T-helper 17 cell (primary cell): ENCODE measurements at regions not wholly inside any gene's neighbourhood (a gene's known extent, or its start where the extent isn't known, plus 50 kb on each side); places are given as distances from the start of the nearest gene placed in this dataset.
"Not testable (repeated sequence)": the region's sequence is repeated elsewhere in the genome, so short reads cannot be mapped to it uniquely, and the experiment has no call there.

Experiments used
- ATAC-seq: fragments of 150-1000 bp; cut with Tn5 transposase; 2 replicates; pipeline ENCODE4 v1.10.0; 2021; ENCODE audit warnings: mild to moderate bottlenecking, moderate library complexity
- DNase-seq, 3 donors: peaks; one replicate each; pipeline versions ENCODE4 v3.0.0 to v3.0.0-alpha.2; 2020 to 2021
- H3K9me3 ChIP-seq: one replicate; pipeline ENCODE4 v1.7.0; 2013; ENCODE audit warnings: low read length, mild to moderate bottlenecking; ENCODE audit not compliant: control insufficient read depth, poor library complexity, severe bottlenecking
- H3K27ac Mint-ChIP-seq: one replicate; pipeline ENCODE4 v1.8.0; 2022; ENCODE audit warnings: mild to moderate bottlenecking, moderate library complexity, mixed read lengths
- H3K27me3 Mint-ChIP-seq: one replicate; pipeline ENCODE4 v1.8.0; 2022; ENCODE audit warnings: mixed read lengths
- H3K36me3 Mint-ChIP-seq: one replicate; pipeline ENCODE4 v1.8.0; 2022; ENCODE audit warnings: low read depth, mixed read lengths
- H3K4me1 Mint-ChIP-seq: one replicate; pipeline ENCODE4 v1.8.0; 2022; ENCODE audit warnings: mild to moderate bottlenecking, mixed read lengths
- H3K4me3 Mint-ChIP-seq: one replicate; pipeline ENCODE4 v1.8.0; 2022; ENCODE audit warnings: mild to moderate bottlenecking, moderate library complexity, mixed read lengths

DNA sequence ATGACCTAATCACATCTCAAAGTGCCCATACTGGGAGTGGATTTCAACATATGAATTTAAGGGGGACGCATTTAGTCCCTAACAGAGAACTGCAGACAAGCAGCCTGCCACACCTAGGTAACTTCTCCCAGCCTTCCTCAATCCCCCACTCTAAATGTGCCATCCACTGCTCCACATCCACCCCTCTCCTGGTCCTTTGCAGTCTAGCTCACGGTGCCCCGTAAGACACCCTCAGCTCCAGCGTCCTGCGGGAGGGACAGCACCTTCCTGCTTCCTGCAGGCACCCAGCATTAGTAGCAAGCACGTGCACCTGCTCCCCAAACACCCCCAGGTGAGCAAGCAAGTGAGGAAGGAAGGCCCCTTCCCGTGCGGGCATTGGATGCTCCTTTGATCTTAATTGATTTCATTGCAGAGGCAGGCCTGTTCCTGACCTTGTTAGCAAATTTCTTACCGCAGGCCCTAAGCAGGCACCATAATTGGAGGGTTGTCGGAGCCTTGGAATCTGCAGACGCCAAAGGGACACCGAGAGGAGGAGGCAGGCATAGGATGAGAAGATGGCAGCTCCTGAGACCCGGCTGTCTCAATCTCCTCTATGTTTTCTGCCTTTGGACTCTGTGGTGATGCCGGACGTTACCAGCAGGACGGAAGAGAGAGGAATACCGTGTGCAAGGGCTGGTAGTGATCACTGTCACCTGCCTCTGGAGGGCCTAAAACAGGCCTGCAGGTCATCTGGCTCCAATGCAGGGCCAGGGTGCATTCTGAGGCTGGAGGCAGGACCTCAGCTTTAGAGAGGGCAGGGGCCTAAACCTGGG is 75.8 kb upstream of the CHST15 start:
- Mint-ChIP-seq H3K36me3 (peaks cover 4% of the 10 kb centered on the region), H3K4me1 (no peaks in the 10 kb centered on the region), H3K27me3 (peaks cover 18% of the 10 kb centered on the region), H3K27ac (no peak overlapping the region), H3K4me3 (no peak overlapping the region)
- ATAC-seq (no peak), DNase-seq (no peak)
- no peaks in the 10 kb centered on the region for H3K9me3 ChIP-seq

DNA sequence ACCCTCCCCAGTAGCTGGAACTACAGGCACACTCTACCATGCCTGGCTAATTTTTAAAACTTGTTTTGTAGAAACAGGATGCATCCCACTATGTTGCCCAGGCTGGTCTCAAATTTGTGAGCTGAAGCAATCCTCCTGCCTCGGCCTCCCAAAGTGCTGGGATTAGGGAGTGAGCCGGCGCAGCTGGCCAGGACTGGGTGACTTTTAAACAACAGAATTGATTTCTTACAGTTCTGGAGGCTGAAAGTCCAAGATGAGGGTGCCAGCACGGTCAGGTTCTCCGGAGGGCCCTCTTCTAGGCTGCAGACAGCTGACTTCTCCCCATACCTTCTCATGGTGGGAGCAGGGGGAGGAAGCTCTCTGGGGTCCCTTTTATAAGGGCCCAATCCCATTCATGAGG is 75.2 kb upstream of the CHST15 start:
- no peaks in the 10 kb centered on the region for H3K9me3 ChIP-seq
- no peak overlapping the region for H3K4me3 Mint-ChIP-seq
- peaks cover 21% of the 10 kb centered on the region for H3K27me3 Mint-ChIP-seq
- H3K27ac Mint-ChIP-seq = no peak overlapping the region
- H3K36me3 Mint-ChIP-seq = peaks cover 2% of the 10 kb centered on the region
- ATAC-seq (no peak), DNase-seq (no peak)
- no peaks in the 10 kb centered on the region for H3K4me1 Mint-ChIP-seq

DNA sequence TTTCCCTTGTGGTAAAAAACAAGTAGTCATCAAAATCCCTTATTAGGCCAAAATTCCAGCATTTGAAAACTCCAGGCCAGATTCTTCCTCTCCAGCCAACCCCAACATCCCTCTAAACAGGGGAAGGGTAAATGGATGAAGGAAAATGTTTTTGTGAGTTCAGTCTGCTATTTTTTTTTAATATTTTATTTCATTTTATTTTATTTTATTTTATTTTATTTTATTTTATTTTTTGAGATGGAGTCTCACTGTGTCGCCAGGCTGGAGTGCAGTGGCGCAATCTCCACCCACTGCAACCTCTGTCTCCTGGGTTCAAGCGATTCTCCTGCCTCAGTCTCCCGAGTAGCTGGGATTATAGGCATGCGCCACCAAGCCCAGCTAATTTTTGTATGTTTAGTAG is 74.5 kb upstream of the CHST15 start:
- not testable (repeated sequence) for H3K27ac Mint-ChIP-seq, H3K36me3 Mint-ChIP-seq, H3K9me3 ChIP-seq, DNase-seq, ATAC-seq, H3K4me3 Mint-ChIP-seq, H3K4me1 Mint-ChIP-seq
- H3K27me3 Mint-ChIP-seq = peaks cover 20% of the 10 kb centered on the region

DNA sequence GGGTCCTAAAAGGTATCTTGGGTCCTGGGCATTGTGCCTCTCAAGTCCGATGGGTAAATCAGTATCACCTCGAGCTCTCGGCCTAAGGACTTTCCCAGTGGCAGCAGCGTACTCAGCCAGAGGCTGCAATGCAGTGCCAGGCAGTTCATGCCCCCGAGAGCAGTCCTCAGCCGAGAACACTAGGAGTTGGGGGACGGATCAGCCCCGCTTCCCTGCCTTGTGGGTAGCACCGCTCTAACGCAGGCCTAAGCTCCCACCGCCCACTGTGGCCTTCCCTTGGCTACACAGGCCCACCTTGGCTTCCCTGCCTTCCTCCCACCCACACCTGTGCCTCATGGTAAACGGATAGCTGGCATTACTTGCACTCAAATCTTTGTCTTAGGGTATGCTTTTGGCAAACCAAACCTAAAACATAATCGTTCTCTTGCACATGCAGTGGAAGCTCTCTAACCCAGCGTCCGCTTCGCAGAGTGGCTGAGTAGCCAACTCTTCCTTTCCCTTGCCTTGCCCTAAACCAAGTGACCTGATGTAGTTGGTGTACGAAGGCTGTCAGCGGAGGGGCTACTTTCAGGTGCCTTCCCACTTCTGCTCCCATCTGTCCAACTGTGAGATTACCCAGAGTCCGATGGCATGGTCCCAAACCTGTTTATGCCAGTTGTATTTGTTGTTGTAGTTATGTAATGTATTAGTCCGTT is 73.2 kb upstream of the CHST15 start:
- H3K36me3 Mint-ChIP-seq = peaks cover 5% of the 10 kb centered on the region
- no peaks in the 10 kb centered on the region for H3K4me1 Mint-ChIP-seq
- DNase-seq (no peak), ATAC-seq (no peak)
- peaks cover 19% of the 10 kb centered on the region for H3K27me3 Mint-ChIP-seq
- H3K9me3 ChIP-seq = no peaks in the 10 kb centered on the region
- no peak overlapping the region for H3K27ac Mint-ChIP-seq
- no peak overlapping the region for H3K4me3 Mint-ChIP-seq

DNA sequence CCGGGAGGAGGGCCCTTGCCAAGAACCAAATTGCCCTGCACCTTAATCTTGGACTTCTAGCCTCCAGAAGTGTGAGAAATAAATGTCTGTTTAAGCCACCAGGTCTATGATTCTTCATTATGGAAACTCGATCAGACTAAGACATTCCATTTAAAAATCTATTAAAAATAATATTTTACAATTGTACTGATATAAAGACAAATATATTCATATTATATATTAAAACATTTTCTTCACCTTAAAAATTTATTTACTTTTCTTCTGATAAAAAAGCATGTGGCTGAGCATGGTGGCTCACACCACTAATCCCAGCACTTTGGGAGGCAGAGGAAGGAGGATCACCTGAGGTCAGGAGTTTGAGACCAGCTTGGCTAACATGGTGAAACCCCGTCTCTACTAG is 72.4 kb upstream of the CHST15 start:
- Mint-ChIP-seq H3K4me3 (no peak overlapping the region), H3K27me3 (peaks cover 25% of the 10 kb centered on the region), H3K36me3 (peaks cover 5% of the 10 kb centered on the region), H3K4me1 (no peaks in the 10 kb centered on the region), H3K27ac (no peak overlapping the region)
- DNase-seq (no peak), ATAC-seq (no peak)
- H3K9me3 ChIP-seq = no peaks in the 10 kb centered on the region

DNA sequence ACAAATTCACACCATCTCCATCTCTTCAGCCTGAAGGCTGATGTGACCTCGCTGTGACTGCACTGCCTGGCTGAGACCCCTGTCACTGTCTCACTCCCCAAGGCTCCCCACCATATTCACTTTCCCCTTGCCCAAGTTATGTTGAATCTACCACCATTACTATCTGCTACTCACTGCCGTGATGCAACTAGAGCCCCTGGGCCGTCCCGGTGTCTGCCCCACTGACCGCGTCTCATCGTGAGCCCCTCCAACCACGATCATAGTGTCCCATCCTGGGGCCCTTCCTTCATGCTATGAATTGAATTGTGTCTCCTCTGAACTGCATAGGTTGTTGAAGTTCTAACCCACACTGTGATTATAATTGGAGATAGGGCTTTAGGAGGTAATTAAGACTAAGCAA is 71.9 kb upstream of the CHST15 start:
- Mint-ChIP-seq H3K4me1 (no peaks in the 10 kb centered on the region), H3K27ac (no peak overlapping the region), H3K27me3 (peaks cover 27% of the 10 kb centered on the region), H3K4me3 (no peak overlapping the region), H3K36me3 (peaks cover 5% of the 10 kb centered on the region)
- no peak for DNase-seq
- no peaks in the 10 kb centered on the region for H3K9me3 ChIP-seq
- no peak for ATAC-seq

DNA sequence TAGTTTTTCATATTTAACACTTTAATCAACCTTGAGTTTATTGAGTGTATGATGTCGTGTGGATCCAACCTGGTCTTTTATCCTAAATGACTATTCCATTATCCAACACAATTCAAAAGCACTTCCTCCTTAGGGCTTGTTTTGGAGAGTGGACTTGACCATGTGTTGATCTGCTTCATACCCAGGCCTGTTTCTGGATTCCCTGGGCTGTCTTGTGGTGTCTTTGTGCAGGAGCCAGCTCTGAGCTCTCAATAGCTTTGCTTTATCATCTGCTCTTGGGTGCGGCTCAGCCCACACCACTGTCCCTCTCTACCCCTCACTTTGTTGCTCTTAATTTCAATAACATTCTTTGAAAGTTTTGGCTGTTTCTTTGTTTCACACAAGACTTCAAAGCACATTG is 70.9 kb upstream of the CHST15 start:
- Mint-ChIP-seq H3K27ac (no peak overlapping the region), H3K27me3 (peaks cover 38% of the 10 kb centered on the region), H3K4me3 (no peak overlapping the region), H3K36me3 (peaks cover 5% of the 10 kb centered on the region), H3K4me1 (no peaks in the 10 kb centered on the region)
- H3K9me3 ChIP-seq = no peaks in the 10 kb centered on the region
- no peak for ATAC-seq
- no peak for DNase-seq

DNA sequence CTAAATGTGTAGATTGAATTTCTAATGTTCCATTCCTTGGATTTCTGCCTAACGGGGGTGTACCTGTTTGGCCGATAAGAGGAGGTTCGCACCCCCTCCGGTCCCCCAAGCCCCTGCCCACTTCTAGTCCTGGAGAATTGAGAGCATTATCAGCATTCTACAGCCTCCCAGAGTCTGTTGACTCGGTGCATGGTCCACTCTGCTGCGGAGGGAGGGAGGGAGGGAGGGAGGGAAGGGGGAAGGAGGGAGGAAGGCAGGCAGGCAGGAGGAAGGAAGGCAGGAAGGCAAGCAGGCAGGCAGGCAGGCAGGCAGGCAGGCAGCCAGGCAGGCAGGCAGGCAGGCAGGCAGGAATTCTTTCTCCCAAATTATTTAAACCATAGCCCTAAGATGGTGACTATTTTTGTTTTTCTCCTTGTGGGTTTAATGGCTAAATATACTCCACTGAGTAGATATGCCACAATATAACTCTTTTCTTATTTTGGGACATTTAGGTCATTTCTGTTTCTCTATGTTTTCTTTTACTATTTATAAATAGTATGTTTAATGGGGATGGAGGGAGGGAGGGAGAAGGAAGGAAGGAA is 69.5 kb upstream of the CHST15 start:
- Mint-ChIP-seq H3K4me1 (no peaks in the 10 kb centered on the region), H3K27ac (no peak overlapping the region), H3K4me3 (no peak overlapping the region), H3K36me3 (peaks cover 5% of the 10 kb centered on the region), H3K27me3 (peaks cover 39% of the 10 kb centered on the region)
- no peak for ATAC-seq
- H3K9me3 ChIP-seq = no peaks in the 10 kb centered on the region
- DNase-seq = no peak

DNA sequence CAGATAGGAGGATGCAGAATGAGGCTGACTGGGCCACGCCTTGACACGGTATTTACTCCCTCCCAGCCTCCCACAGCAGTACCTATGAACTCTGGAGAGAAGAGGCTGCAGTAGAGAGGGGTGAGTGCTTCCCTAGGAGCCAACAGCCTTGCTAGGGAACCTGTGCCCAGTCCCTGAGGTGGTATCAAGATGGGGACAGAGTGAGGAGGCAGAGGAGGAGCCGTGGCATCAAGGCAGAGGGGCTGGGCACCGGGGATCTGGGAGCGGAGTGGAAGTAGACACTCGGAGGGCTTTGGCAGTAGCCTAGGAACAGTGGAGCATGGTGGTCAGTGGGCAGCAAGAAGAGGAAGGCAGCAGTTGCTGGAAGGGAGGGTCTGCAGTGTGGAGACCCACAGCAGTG is 68.7 kb upstream of the CHST15 start:
- Mint-ChIP-seq H3K4me1 (no peaks in the 10 kb centered on the region), H3K27ac (no peak overlapping the region), H3K27me3 (peaks cover 39% of the 10 kb centered on the region), H3K4me3 (no peak overlapping the region), H3K36me3 (peaks cover 4% of the 10 kb centered on the region)
- no peak for DNase-seq
- ATAC-seq = no peak
- no peaks in the 10 kb centered on the region for H3K9me3 ChIP-seq

DNA sequence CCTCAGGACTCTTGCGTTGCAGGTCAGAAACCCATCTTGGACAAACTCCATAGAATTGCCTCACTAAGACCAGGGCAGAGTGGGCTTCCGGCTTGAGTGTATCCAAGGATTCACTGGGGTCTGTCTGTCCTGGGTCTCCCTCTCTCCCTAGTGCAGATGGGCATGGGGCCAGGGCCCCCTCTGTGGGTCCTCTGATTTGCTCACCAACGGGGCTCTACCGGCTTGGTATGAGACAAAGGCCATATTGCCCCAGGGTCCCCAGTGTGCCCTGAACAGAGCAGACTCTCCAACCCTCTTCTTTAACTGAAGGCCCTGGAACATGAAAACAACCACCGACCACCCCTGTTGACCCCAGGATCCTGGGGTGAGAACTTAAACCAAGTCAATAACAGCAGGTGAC is 68.2 kb upstream of the CHST15 start:
- peaks cover 39% of the 10 kb centered on the region for H3K27me3 Mint-ChIP-seq
- peaks cover 4% of the 10 kb centered on the region for H3K36me3 Mint-ChIP-seq
- ATAC-seq (no peak), DNase-seq (no peak)
- H3K9me3 ChIP-seq = no peaks in the 10 kb centered on the region
- H3K4me3 Mint-ChIP-seq = no peak overlapping the region
- H3K4me1 Mint-ChIP-seq = no peaks in the 10 kb centered on the region
- no peak overlapping the region for H3K27ac Mint-ChIP-seq

DNA sequence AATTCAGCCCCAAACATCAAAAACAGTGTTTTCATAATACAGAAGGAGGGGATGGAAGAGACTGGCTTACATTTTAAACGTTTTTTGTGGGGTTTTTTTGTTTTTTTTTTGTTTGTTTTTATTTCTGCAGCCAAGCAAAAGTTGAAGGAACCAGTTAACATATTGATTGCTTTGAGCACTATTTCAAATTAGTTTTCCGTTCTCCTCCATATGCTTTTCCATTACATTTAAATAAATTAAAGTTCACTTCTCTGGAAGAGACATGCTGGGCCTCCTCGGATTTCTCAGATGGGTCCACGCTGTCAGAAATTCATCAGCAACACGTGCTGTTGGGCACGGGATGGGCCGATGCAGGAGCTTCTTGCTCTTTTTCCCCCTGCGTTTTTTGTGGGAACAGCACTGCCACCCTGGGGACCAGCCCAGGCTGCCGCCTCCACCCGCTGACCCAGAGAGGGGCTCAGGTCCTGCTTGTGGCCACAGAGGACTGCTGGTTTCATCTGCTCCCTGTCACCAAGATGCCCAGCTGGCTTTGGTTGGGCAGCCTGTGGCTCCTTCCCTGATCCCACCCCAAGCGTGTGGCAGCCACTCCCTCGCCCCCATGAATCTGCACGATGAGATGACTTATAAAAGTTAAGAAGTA is 67.7 kb upstream of the CHST15 start:
- H3K27me3 Mint-ChIP-seq = peaks cover 39% of the 10 kb centered on the region
- DNase-seq (no peak), ATAC-seq (no peak)
- no peaks in the 10 kb centered on the region for H3K4me1 Mint-ChIP-seq
- peaks cover 4% of the 10 kb centered on the region for H3K36me3 Mint-ChIP-seq
- no peak overlapping the region for H3K27ac Mint-ChIP-seq
- no peak overlapping the region for H3K4me3 Mint-ChIP-seq
- no peaks in the 10 kb centered on the region for H3K9me3 ChIP-seq

DNA sequence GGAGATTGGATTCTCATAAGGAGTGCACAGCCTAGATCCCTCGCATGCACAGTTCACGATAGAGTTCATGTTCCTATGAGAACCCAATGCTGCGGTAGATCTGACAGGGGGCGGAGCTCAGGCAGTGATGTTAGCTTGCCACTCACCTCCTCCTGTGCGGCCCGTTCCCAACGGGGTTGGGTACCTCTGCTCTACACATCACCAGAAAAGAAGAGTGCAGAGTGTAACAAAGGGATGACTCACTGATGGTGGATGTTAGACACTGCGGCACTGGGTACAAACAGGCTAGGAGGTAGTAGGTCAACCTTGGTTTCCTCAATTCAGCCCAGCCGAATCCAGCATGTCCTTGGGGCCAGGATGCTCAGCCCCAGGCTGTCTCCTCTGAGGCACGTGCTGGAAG is 66.8 kb upstream of the CHST15 start:
- no peak for ATAC-seq
- no peak for DNase-seq
- Mint-ChIP-seq H3K27me3 (peaks cover 39% of the 10 kb centered on the region), H3K4me3 (no peak overlapping the region), H3K4me1 (peaks cover 3% of the 10 kb centered on the region), H3K36me3 (peaks cover 4% of the 10 kb centered on the region), H3K27ac (no peak overlapping the region)
- no peaks in the 10 kb centered on the region for H3K9me3 ChIP-seq

DNA sequence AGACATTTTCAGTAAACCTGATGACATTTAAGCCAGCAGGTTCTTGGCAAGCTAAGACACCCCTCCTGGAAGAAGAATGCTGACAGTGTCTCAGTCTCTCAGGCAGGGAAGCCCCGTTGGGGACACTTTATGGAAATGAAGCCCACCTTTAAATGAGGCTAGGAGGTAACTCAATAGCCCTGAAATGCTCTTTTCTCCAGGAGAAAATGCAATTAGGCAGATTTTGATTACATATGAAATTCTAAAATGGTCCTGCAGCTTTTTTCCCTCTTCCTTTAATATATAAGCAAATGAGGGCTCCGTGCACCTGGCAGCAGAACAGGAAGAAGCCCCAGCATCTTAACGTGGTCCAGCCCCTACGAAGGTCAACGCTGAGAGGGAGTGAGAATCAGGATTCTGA is 65.8 kb upstream of the CHST15 start:
- H3K4me1 Mint-ChIP-seq = peaks cover 3% of the 10 kb centered on the region
- DNase-seq = no peak
- H3K27ac Mint-ChIP-seq = no peak overlapping the region
- no peak for ATAC-seq
- peaks cover 35% of the 10 kb centered on the region for H3K27me3 Mint-ChIP-seq
- H3K4me3 Mint-ChIP-seq = no peak overlapping the region
- peaks cover 4% of the 10 kb centered on the region for H3K36me3 Mint-ChIP-seq
- H3K9me3 ChIP-seq = no peaks in the 10 kb centered on the region
